GM12865 (cell line): ENCODE measurements at regions not wholly inside any gene's neighbourhood (a gene's known extent, or its start where the extent isn't known, plus 50 kb on each side); places are given as distances from the start of the nearest gene placed in this dataset.

Source experiments
- DNase-seq: peaks from one replicate; pipeline ENCODE4 v3.0.0; 2010; ENCODE audit warnings: low read depth
- H3K4me3 ChIP-seq: 2 replicates; pipeline ENCODE4 v1.5.1; 2011; ENCODE audit warnings: mild to moderate bottlenecking, low read depth, low read length, control low read depth
- CTCF ChIP-seq: IDR thresholded peaks from 2 replicates; pipeline ENCODE4 v1.5.1; 2011; ENCODE audit warnings: low read length, control low read depth, low read depth, inconsistent platforms; ENCODE audit not compliant: insufficient read depth; ENCODE audit errors: missing control alignments

- no peak for TF ChIP-seq CTCF
- DNase-seq: no peak
- H3K4me3 ChIP-seq: no peak overlapping the region
Observed at GRCh38 chr1:221877311-221877710, 135.4 kb upstream of the DUSP10 start.

GRCh38 chr1:221875004-221875330, 133.1 kb upstream of the DUSP10 start:
- no peak for TF ChIP-seq CTCF
- no peak overlapping the region for H3K4me3 ChIP-seq

GRCh38 chr1:221874285-221875003, 132.6 kb upstream of the DUSP10 start:
- no peak for DNase-seq
- no peak overlapping the region for H3K4me3 ChIP-seq
- TF ChIP-seq CTCF: no peak

More at GRCh38 chr1:221875004-221875330, 133.1 kb upstream of the DUSP10 start:
- no peak for DNase-seq

GRCh38 chr1:221873673-221874072, 131.8 kb upstream of the DUSP10 start:
- TF ChIP-seq CTCF: no peak
- no peak for DNase-seq
- H3K4me3 ChIP-seq: no peak overlapping the region

GRCh38 chr1:221871056-221871455, 129.2 kb upstream of the DUSP10 start:
- no peak for TF ChIP-seq CTCF
- H3K4me3 ChIP-seq: no peak overlapping the region
- no peak for DNase-seq

GRCh38 chr1:221869779-221870178, 127.9 kb upstream of the DUSP10 start:
- H3K4me3 ChIP-seq: no peak overlapping the region
- DNase-seq: no peak
- no peak for TF ChIP-seq CTCF
